ENCODE measurements at regions not wholly inside any gene's neighbourhood (a gene's known extent, or its start where the extent isn't known, plus 50 kb on each side); places are given as distances from the start of the nearest gene placed in this dataset.

- TF ChIP-seq CTCF (IDR thresholded peaks at IDR 0.05), result no peak
- TF ChIP-seq, protein P1, sequence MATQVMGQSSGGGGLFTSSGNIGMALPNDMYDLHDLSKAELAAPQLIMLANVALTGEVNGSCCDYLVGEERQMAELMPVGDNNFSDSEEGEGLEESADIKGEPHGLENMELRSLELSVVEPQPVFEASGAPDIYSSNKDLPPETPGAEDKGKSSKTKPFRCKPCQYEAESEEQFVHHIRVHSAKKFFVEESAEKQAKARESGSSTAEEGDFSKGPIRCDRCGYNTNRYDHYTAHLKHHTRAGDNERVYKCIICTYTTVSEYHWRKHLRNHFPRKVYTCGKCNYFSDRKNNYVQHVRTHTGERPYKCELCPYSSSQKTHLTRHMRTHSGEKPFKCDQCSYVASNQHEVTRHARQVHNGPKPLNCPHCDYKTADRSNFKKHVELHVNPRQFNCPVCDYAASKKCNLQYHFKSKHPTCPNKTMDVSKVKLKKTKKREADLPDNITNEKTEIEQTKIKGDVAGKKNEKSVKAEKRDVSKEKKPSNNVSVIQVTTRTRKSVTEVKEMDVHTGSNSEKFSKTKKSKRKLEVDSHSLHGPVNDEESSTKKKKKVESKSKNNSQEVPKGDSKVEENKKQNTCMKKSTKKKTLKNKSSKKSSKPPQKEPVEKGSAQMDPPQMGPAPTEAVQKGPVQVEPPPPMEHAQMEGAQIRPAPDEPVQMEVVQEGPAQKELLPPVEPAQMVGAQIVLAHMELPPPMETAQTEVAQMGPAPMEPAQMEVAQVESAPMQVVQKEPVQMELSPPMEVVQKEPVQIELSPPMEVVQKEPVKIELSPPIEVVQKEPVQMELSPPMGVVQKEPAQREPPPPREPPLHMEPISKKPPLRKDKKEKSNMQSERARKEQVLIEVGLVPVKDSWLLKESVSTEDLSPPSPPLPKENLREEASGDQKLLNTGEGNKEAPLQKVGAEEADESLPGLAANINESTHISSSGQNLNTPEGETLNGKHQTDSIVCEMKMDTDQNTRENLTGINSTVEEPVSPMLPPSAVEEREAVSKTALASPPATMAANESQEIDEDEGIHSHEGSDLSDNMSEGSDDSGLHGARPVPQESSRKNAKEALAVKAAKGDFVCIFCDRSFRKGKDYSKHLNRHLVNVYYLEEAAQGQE (IDR thresholded peaks at IDR 0.05; ENCODE audit: insufficient read depth in 1 of 2, low read depth in 2 of 2, low read length in 1 of 2), result no peak
These were observed 108.7 kb downstream of the TRIM43 start for GRCh38 chr2:95700519-95700918.

Measured in Panc1 (cell line).